ENCODE measurements at regions not wholly inside any gene's neighbourhood (a gene's known extent, or its start where the extent isn't known, plus 50 kb on each side); places are given as distances from the start of the nearest gene placed in this dataset.

- Mint-ChIP-seq H3K4me3 (no peak overlapping the region), H3K9me3 (ENCODE audit: insufficient read depth) (peaks cover 2% of the 10 kb centered on the region), H3K27me3 (no peaks in the 10 kb centered on the region), H3K4me1 (no peaks in the 10 kb centered on the region), H3K27ac (no peak overlapping the region)
- H3K4me2 ChIP-seq (replicated peaks; ENCODE audit: low read depth, low read length, poor library complexity, severe bottlenecking), result no peak overlapping the region
- H2AFZ ChIP-seq (ENCODE audit: insufficient read depth, low read depth, low read length, poor library complexity, severe bottlenecking), result no peak overlapping the region
- peaks cover 0 to 2% (median 0%) of the 10 kb centered on the region in 3 donors for H3K9me3 ChIP-seq (ENCODE audit: control extremely low read depth in 1 of 3, control insufficient read depth in 2 of 3, insufficient read depth in 1 of 3, low read length in 2 of 3)
- intact Hi-C loops (cut with micrococcal nuclease), result no loop called here
- no peaks in the 10 kb centered on the region for H3K79me2 ChIP-seq (ENCODE audit: control insufficient read depth, insufficient read depth, low read length)
- POLR2A ChIA-PET, result no interaction called here
- H3K27me3 ChIP-seq (replicated peaks in 1 of 4; ENCODE audit: control extremely low read depth in 1 of 4, control insufficient read depth in 3 of 4, insufficient read depth in 4 of 4, low read length in 3 of 4), result no peaks in the 10 kb centered on the region
- no peak for DNase-seq
- CTCF ChIA-PET, result no interaction called here
- WGBS (ENCODE audit: insufficient coverage), result no CpG with 5 or more reads among the region's 1 CpG
- H3K4me1 ChIP-seq (ENCODE audit: control insufficient read depth in 2 of 2, insufficient read depth in 2 of 2, low read length in 2 of 2), result no peaks in the 10 kb centered on the region
- TF ChIP-seq CTCF (IDR thresholded peaks at IDR 0.05) (no peak), EZH2 (IDR thresholded peaks at IDR 0.05; ENCODE audit: borderline replicate concordance, insufficient read depth, low read depth, low read length, poor library complexity, severe bottlenecking) (no peak)
- H3K9ac ChIP-seq (ENCODE audit: low read length), result no peak overlapping the region
- H4K20me1 ChIP-seq (ENCODE audit: control insufficient read depth, insufficient read depth, low read length, poor library complexity, severe bottlenecking), result no peaks in the 10 kb centered on the region
- no peak for ATAC-seq (ENCODE audit: low read depth)
- H3K27ac ChIP-seq (ENCODE audit: low read length in 2 of 2), result no peak overlapping the region
- H3K36me3 ChIP-seq (replicated peaks in 1 of 2; ENCODE audit: control extremely low read depth in 1 of 2, control insufficient read depth in 1 of 2, extremely low read depth in 1 of 2, insufficient read depth in 2 of 2, low read length in 1 of 2), result no peaks in the 10 kb centered on the region
- H3K4me3 ChIP-seq (ENCODE audit: control extremely low read depth in 1 of 5, extremely low read depth in 1 of 5, insufficient read depth in 1 of 5, low read depth in 2 of 5, low read length in 4 of 5), result no peak overlapping the region
These were observed 366.2 kb upstream of the ADAMTS5 start for GRCh38 chr21:27333096-27333495.

GRCh38 chr21:27329255-27329851, 362.5 kb upstream of the ADAMTS5 start:
- intact Hi-C loops (cut with micrococcal nuclease), result no loop called here
- Mint-ChIP-seq H3K4me1 (no peaks in the 10 kb centered on the region), H3K4me3 (no peak overlapping the region), H3K27ac (no peak overlapping the region), H3K27me3 (no peaks in the 10 kb centered on the region), H3K9me3 (ENCODE audit: insufficient read depth) (peaks cover 2% of the 10 kb centered on the region)
- ChIA-PET CTCF (no interaction called here), POLR2A (no interaction called here)
- no peak overlapping the region for H3K4me2 ChIP-seq (replicated peaks; ENCODE audit: low read depth, low read length, poor library complexity, severe bottlenecking)
- H3K4me1 ChIP-seq (ENCODE audit: control insufficient read depth in 2 of 2, insufficient read depth in 2 of 2, low read length in 2 of 2), result no peaks in the 10 kb centered on the region
- H2AFZ ChIP-seq (ENCODE audit: insufficient read depth, low read depth, low read length, poor library complexity, severe bottlenecking), result no peak overlapping the region
- H3K36me3 ChIP-seq (replicated peaks in 1 of 2; ENCODE audit: control extremely low read depth in 1 of 2, control insufficient read depth in 1 of 2, extremely low read depth in 1 of 2, insufficient read depth in 2 of 2, low read length in 1 of 2), result no peaks in the 10 kb centered on the region
- peaks cover 0 to 2% (median 0%) of the 10 kb centered on the region in 3 donors for H3K9me3 ChIP-seq (ENCODE audit: control extremely low read depth in 1 of 3, control insufficient read depth in 2 of 3, insufficient read depth in 1 of 3, low read length in 2 of 3)
- no peaks in the 10 kb centered on the region for H4K20me1 ChIP-seq (ENCODE audit: control insufficient read depth, insufficient read depth, low read length, poor library complexity, severe bottlenecking)
- H3K9ac ChIP-seq (ENCODE audit: low read length), result no peak overlapping the region
- TF ChIP-seq CTCF (IDR thresholded peaks at IDR 0.05), result no peak
- no peak for TF ChIP-seq EZH2 (IDR thresholded peaks at IDR 0.05; ENCODE audit: borderline replicate concordance, insufficient read depth, low read depth, low read length, poor library complexity, severe bottlenecking)
- DNase-seq (no peak), ATAC-seq (ENCODE audit: low read depth) (no peak)
- WGBS (ENCODE audit: insufficient coverage), result 100% methylated on average over 1 of the region's 6 CpGs
- H3K79me2 ChIP-seq (ENCODE audit: control insufficient read depth, insufficient read depth, low read length), result no peaks in the 10 kb centered on the region
- H3K27ac ChIP-seq (ENCODE audit: low read length in 2 of 2), result no peak overlapping the region
- no peaks in the 10 kb centered on the region for H3K27me3 ChIP-seq (replicated peaks in 1 of 4; ENCODE audit: control extremely low read depth in 1 of 4, control insufficient read depth in 3 of 4, insufficient read depth in 4 of 4, low read length in 3 of 4)
- no peak overlapping the region for H3K4me3 ChIP-seq (ENCODE audit: control extremely low read depth in 1 of 5, extremely low read depth in 1 of 5, insufficient read depth in 1 of 5, low read depth in 2 of 5, low read length in 4 of 5)
